ENCODE measurements at regions not wholly inside any gene's neighbourhood (a gene's known extent, or its start where the extent isn't known, plus 50 kb on each side); places are given as distances from the start of the nearest gene placed in this dataset.

DNA sequence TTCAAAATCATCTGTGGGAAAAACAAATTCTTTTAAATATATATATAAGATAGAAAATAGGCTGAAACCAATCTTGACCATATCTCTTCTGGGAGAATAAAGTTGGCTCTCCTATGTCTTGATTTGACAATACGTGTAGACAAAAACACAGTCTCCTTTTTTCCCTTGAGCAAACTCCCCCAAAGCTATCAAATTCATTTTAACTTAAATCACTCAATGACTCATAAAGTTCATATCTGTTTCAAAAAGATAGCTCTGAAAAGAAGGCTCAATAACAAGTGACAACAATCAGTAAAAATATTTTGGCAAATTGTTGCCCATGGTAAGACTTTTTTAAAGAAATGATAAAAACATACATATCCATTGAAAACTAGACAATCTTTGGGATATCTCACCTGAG lies 236.0 kb upstream of the TENT5A start:
- WGBS, 4 donors, result 71 to 79% (median 75%) methylated on average over 1 of the region's 1 CpG
- no peak overlapping the region for H3K4me3 ChIP-seq
- no peaks in the 10 kb centered on the region for H3K9me3 ChIP-seq (replicated peaks in 1 of 3)
- H3K27ac ChIP-seq, result no peak overlapping the region
- no peak for DNase-seq
- intact Hi-C loops (cut with DNase I), result no loop called here
- no peaks in the 10 kb centered on the region for H3K27me3 ChIP-seq
- H3K36me3 ChIP-seq (replicated peaks in 1 of 2), result no peaks in the 10 kb centered on the region
- no peaks in the 10 kb centered on the region for H3K4me1 ChIP-seq (replicated peaks in 1 of 2)
- TF ChIP-seq POLR2A (IDR thresholded peaks at IDR 0.05), result no peak
- TF ChIP-seq, protein P1, sequence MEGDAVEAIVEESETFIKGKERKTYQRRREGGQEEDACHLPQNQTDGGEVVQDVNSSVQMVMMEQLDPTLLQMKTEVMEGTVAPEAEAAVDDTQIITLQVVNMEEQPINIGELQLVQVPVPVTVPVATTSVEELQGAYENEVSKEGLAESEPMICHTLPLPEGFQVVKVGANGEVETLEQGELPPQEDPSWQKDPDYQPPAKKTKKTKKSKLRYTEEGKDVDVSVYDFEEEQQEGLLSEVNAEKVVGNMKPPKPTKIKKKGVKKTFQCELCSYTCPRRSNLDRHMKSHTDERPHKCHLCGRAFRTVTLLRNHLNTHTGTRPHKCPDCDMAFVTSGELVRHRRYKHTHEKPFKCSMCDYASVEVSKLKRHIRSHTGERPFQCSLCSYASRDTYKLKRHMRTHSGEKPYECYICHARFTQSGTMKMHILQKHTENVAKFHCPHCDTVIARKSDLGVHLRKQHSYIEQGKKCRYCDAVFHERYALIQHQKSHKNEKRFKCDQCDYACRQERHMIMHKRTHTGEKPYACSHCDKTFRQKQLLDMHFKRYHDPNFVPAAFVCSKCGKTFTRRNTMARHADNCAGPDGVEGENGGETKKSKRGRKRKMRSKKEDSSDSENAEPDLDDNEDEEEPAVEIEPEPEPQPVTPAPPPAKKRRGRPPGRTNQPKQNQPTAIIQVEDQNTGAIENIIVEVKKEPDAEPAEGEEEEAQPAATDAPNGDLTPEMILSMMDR (IDR thresholded peaks at IDR 0.05), result no peak

DNA sequence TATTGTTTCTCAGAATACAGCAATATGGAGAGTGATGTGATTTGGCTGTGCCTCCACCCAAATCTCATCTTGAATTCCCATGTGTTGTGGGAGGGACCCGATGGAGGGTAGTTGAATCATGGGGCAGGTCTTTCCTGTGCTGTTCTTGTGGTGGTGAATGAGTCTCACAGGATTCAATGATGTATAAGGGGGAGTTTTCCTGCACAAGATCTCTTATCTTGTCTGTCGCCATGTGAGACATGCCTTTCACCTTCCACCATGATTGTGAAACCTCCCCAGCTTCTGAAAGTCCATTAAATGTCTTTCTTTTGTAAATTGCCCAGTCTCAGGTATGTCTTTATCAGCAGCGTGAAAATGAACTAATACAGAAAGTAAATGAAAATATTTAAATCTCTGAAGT lies 234.8 kb upstream of the TENT5A start:
- Histone ChIP-seq H3K27ac (no peak overlapping the region), H3K4me1 (replicated peaks in 1 of 2) (no peaks in the 10 kb centered on the region), H3K9me3 (replicated peaks in 1 of 3) (no peaks in the 10 kb centered on the region), H3K27me3 (no peaks in the 10 kb centered on the region), H3K4me3 (no peak overlapping the region), H3K36me3 (replicated peaks in 1 of 2) (no peaks in the 10 kb centered on the region)
- TF ChIP-seq, protein P1 (IDR thresholded peaks at IDR 0.05), result no peak
- no peak for TF ChIP-seq POLR2A (IDR thresholded peaks at IDR 0.05)
- intact Hi-C loops (cut with DNase I), result no loop called here
- 82 to 91% (median 89%) methylated on average over 3 of the region's 3 CpGs for WGBS, 4 donors
- DNase-seq, result no peak

DNA sequence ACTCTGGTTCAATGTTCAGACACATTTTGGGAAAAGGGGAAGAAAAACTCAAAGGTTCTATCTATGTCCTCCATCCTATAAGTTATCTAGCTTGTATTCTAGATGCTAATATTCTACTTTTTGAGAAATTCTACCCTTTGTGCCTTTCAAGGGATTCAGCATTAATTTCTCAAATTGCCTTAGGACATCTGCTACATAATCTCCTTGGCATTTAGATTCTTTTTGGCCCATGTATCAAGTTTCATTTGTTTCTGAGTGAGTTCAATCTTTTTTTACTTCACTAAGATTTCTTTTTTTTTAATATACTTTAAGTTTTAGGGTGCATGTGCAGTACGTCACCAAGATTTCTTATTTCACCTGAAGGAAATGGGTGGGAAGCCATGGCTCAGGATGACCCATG lies 232.7 kb upstream of the TENT5A start:
- Histone ChIP-seq H3K27me3 (no peaks in the 10 kb centered on the region), H3K4me3 (no peak overlapping the region), H3K9me3 (replicated peaks in 1 of 3) (no peaks in the 10 kb centered on the region), H3K27ac (no peak overlapping the region), H3K36me3 (replicated peaks in 1 of 2) (no peaks in the 10 kb centered on the region), H3K4me1 (replicated peaks in 1 of 2) (no peaks in the 10 kb centered on the region)
- TF ChIP-seq, protein P1 (IDR thresholded peaks at IDR 0.05), result no peak
- no peak for TF ChIP-seq POLR2A (IDR thresholded peaks at IDR 0.05)
- intact Hi-C loops (cut with DNase I), result no loop called here
- WGBS, 4 donors, result 94 to 97% (median 95%) methylated on average over 1 of the region's 1 CpG
- no peak for DNase-seq

DNA sequence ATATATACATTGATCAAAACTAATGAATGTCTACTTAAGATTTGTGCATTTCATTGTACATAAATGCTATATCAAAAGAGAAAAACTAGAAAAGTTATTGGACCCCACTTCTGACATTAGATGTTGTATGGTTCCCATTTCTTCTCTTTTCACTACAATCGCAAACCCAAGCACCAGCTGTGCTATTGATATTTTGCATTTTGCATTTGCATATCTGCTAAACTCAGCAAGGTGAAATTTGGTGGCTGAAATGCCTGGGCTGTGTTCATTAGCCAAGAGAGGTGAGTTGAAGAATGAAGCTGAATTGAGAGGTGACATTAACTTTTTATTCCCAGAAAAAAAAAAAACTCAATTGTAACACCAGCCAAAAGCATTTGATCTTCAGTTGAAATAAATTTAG lies 232.1 kb upstream of the TENT5A start:
- DNase-seq, result no peak
- 85 to 97% (median 91%) methylated on average over 1 of the region's 1 CpG for WGBS, 4 donors
- no peaks in the 10 kb centered on the region for H3K4me1 ChIP-seq (replicated peaks in 1 of 2)
- H3K36me3 ChIP-seq (replicated peaks in 1 of 2), result no peaks in the 10 kb centered on the region
- TF ChIP-seq POLR2A (IDR thresholded peaks at IDR 0.05), result no peak
- TF ChIP-seq, protein P1 (IDR thresholded peaks at IDR 0.05), result no peak
- peaks cover 0 to 3% (median 0%) of the 10 kb centered on the region in 3 donors for H3K9me3 ChIP-seq (replicated peaks in 1 of 3)
- intact Hi-C loops (cut with DNase I), result no loop called here
- H3K27ac ChIP-seq, result no peak overlapping the region
- no peak overlapping the region for H3K4me3 ChIP-seq
- no peaks in the 10 kb centered on the region for H3K27me3 ChIP-seq
